ENCODE measurements at regions not wholly inside any gene's neighbourhood (a gene's known extent, or its start where the extent isn't known, plus 50 kb on each side); places are given as distances from the start of the nearest gene placed in this dataset.
"Not testable (repeated sequence)": the region's sequence is repeated elsewhere in the genome, so short reads cannot be mapped to it uniquely, and the experiment has no call there.

GRCh38 chr18:39209173-39209572 lies 1643.6 kb upstream of the CELF4 start:
- no peak for DNase-seq (ENCODE audit: low spot score)

GRCh38 chr18:39208729-39209128 lies 1643.1 kb upstream of the CELF4 start:
- no peak for DNase-seq (ENCODE audit: low spot score)

- DNase-seq (ENCODE audit: low spot score): no peak
Measured at GRCh38 chr18:39208190-39208589, 1642.6 kb upstream of the CELF4 start.

GRCh38 chr18:39206398-39207103 lies 1641.0 kb upstream of the CELF4 start:
- not testable (repeated sequence) for DNase-seq (ENCODE audit: low spot score)

- no peak for DNase-seq (ENCODE audit: low spot score)
Measured at GRCh38 chr18:39205565-39206195, 1640.1 kb upstream of the CELF4 start.

- no peak for DNase-seq (ENCODE audit: low spot score)
Measured at GRCh38 chr18:39200153-39200552, 1634.6 kb upstream of the CELF4 start.

GRCh38 chr18:39199231-39199855 lies 1633.7 kb upstream of the CELF4 start:
- no peak for DNase-seq (ENCODE audit: low spot score)

GRCh38 chr18:39198376-39198775 lies 1632.8 kb upstream of the CELF4 start:
- DNase-seq (ENCODE audit: low spot score): no peak

GRCh38 chr18:39191931-39192330 lies 1626.3 kb upstream of the CELF4 start:
- no peak for DNase-seq (ENCODE audit: low spot score)

GRCh38 chr18:39191058-39191457 lies 1625.5 kb upstream of the CELF4 start:
- no peak for DNase-seq (ENCODE audit: low spot score)

- no peak for DNase-seq (ENCODE audit: low spot score)
Measured at GRCh38 chr18:39190508-39190907, 1624.9 kb upstream of the CELF4 start.

GRCh38 chr18:39188278-39188677 lies 1622.7 kb upstream of the CELF4 start:
- DNase-seq (ENCODE audit: low spot score): no peak

- DNase-seq (ENCODE audit: low spot score): no peak
Measured at GRCh38 chr18:39186008-39186407, 1620.4 kb upstream of the CELF4 start.

- DNase-seq (ENCODE audit: low spot score): no peak
Measured at GRCh38 chr18:39184176-39184575, 1618.6 kb upstream of the CELF4 start.

GRCh38 chr18:39178166-39178565 lies 1612.6 kb upstream of the CELF4 start:
- DNase-seq (ENCODE audit: low spot score): no peak

- no peak for DNase-seq (ENCODE audit: low spot score)
Measured at GRCh38 chr18:39172695-39173421, 1607.3 kb upstream of the CELF4 start.

GRCh38 chr18:39168723-39169122 lies 1603.1 kb upstream of the CELF4 start:
- DNase-seq (ENCODE audit: low spot score): no peak

GRCh38 chr18:39167990-39168389 lies 1602.4 kb upstream of the CELF4 start:
- no peak for DNase-seq (ENCODE audit: low spot score)

- DNase-seq (ENCODE audit: low spot score): no peak
Measured at GRCh38 chr18:39166776-39167175, 1601.2 kb upstream of the CELF4 start.

- no peak for DNase-seq (ENCODE audit: low spot score)
Measured at GRCh38 chr18:39162013-39162827, 1596.6 kb upstream of the CELF4 start.

- no peak for DNase-seq (ENCODE audit: low spot score)
Measured at GRCh38 chr18:39149211-39149806, 1583.7 kb upstream of the CELF4 start.
